Keratinocyte (primary cell): ENCODE measurements at regions not wholly inside any gene's neighbourhood (a gene's known extent, or its start where the extent isn't known, plus 50 kb on each side); places are given as distances from the start of the nearest gene placed in this dataset.

Source experiments
- EZH2 ChIP-seq: IDR thresholded peaks from one replicate; pipeline ENCODE4 v1.6.1; 2012; ENCODE audit warnings: inconsistent platforms, mild to moderate bottlenecking, low read length, moderate library complexity
- TF ChIP-seq, protein P1 (sequence below), 3 experiments: IDR thresholded peaks in 1 of 3; conservative IDR thresholded peaks in 1 of 3; optimal IDR thresholded peaks in 1 of 3; 2 replicates in 2 of 3; 3 replicates in 1 of 3; pipeline versions ENCODE3 to v1.5.1; 2011; ENCODE audit warnings: low read length in 3 of 3, mild to moderate bottlenecking in 3 of 3, moderate library complexity in 2 of 3, control low read depth in 1 of 3, inconsistent platforms in 1 of 3; ENCODE audit not compliant: insufficient read depth in 2 of 3; ENCODE audit errors: extremely low read depth in 1 of 3

- TF ChIP-seq, protein P1, sequence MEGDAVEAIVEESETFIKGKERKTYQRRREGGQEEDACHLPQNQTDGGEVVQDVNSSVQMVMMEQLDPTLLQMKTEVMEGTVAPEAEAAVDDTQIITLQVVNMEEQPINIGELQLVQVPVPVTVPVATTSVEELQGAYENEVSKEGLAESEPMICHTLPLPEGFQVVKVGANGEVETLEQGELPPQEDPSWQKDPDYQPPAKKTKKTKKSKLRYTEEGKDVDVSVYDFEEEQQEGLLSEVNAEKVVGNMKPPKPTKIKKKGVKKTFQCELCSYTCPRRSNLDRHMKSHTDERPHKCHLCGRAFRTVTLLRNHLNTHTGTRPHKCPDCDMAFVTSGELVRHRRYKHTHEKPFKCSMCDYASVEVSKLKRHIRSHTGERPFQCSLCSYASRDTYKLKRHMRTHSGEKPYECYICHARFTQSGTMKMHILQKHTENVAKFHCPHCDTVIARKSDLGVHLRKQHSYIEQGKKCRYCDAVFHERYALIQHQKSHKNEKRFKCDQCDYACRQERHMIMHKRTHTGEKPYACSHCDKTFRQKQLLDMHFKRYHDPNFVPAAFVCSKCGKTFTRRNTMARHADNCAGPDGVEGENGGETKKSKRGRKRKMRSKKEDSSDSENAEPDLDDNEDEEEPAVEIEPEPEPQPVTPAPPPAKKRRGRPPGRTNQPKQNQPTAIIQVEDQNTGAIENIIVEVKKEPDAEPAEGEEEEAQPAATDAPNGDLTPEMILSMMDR (optimal IDR thresholded peaks at IDR 0.05 in 1 of 3, IDR thresholded peaks at IDR 0.05 in 1 of 3, conservative IDR thresholded peaks at IDR 0.05 in 1 of 3; ENCODE audit: extremely low read depth in 1 of 3, insufficient read depth in 2 of 3, low read length in 3 of 3): no peak
- TF ChIP-seq EZH2: no peak
These were observed 69.6 kb upstream of the GGTA1 start for GRCh38 chr9:121569266-121569648.
